Urinary bladder (tissue), 3 donors: ENCODE measurements at regions not wholly inside any gene's neighbourhood (a gene's known extent, or its start where the extent isn't known, plus 50 kb on each side); places are given as distances from the start of the nearest gene placed in this dataset.

Experiments
- DNase-seq: peaks from one replicate; pipeline ENCODE4 v3.0.0-alpha.2; 2015; ENCODE audit errors: extremely low spot score
- H3K27ac ChIP-seq: one replicate; pipeline ENCODE4 v1.5.1; 2013; ENCODE audit warnings: low read depth, mild to moderate bottlenecking, moderate library complexity
- H3K36me3 ChIP-seq: one replicate; pipeline ENCODE4 v1.6.1; 2013; ENCODE audit warnings: mild to moderate bottlenecking, moderate library complexity; ENCODE audit not compliant: insufficient read depth
- H3K4me1 ChIP-seq: one replicate; pipeline ENCODE4 v1.6.1; 2013; ENCODE audit warnings: mild to moderate bottlenecking, moderate library complexity; ENCODE audit not compliant: insufficient read depth
- H3K4me3 ChIP-seq: one replicate; pipeline ENCODE4 v1.5.1; 2013; ENCODE audit warnings: low read depth, low read length
- WGBS: extraction: QIAGEN DNeasy Blood & Tissue Kit; methylation state at CpG from one replicate; pipeline ENCODE4 v1.1.7; 2013; 5-methylcytosine and 5-hydroxymethylcytosine counted together
- donor health status: healthy with polysubstance abuse.
- donor health status: healthy.

GRCh38 chr14:82520765-82521164 is 987.1 kb upstream of the SEL1L start:
- Histone ChIP-seq H3K4me1 (no peaks in the 10 kb centered on the region), H3K36me3 (no peaks in the 10 kb centered on the region), H3K27ac (no peak overlapping the region), H3K4me3 (no peak overlapping the region)
- 83% methylated on average over 1 of the region's 1 CpG for WGBS
- no peak for DNase-seq

- no peaks in the 10 kb centered on the region for H3K36me3 ChIP-seq
These were observed 987.5 kb upstream of the SEL1L start for GRCh38 chr14:82521191-82521590.

GRCh38 chr14:82528016-82528415 is 994.4 kb upstream of the SEL1L start:
- no peak for DNase-seq
- no peak overlapping the region for H3K27ac ChIP-seq
- 49% methylated on average over 1 of the region's 1 CpG for WGBS
- no peaks in the 10 kb centered on the region for H3K36me3 ChIP-seq
- no peak overlapping the region for H3K4me3 ChIP-seq
- H3K4me1 ChIP-seq: no peaks in the 10 kb centered on the region

More at GRCh38 chr14:82521191-82521590, 987.5 kb upstream of the SEL1L start:
- Histone ChIP-seq H3K27ac (no peak overlapping the region), H3K4me3 (no peak overlapping the region), H3K4me1 (no peaks in the 10 kb centered on the region)
- DNase-seq: no peak

GRCh38 chr14:82533351-82533750 is 999.7 kb upstream of the SEL1L start:
- no peak overlapping the region for H3K4me3 ChIP-seq
- no peaks in the 10 kb centered on the region for H3K4me1 ChIP-seq
- no peak for DNase-seq
- no peak overlapping the region for H3K27ac ChIP-seq
- 63% methylated on average over 2 of the region's 2 CpGs for WGBS
- H3K36me3 ChIP-seq: no peaks in the 10 kb centered on the region

GRCh38 chr14:82536566-82536965 is 1002.9 kb upstream of the SEL1L start:
- no peak for DNase-seq
- Histone ChIP-seq H3K27ac (no peak overlapping the region), H3K4me3 (no peak overlapping the region), H3K4me1 (no peaks in the 10 kb centered on the region), H3K36me3 (no peaks in the 10 kb centered on the region)
- 60% methylated on average over 2 of the region's 2 CpGs for whole genome bisulfite sequencing

GRCh38 chr14:82537831-82538230 is 1004.2 kb upstream of the SEL1L start:
- 79% methylated on average over 3 of the region's 3 CpGs for WGBS
- no peak for DNase-seq
- Histone ChIP-seq H3K4me3 (no peak overlapping the region), H3K4me1 (no peaks in the 10 kb centered on the region), H3K27ac (no peak overlapping the region), H3K36me3 (no peaks in the 10 kb centered on the region)

GRCh38 chr14:82546401-82546800 is 1012.7 kb upstream of the SEL1L start:
- H3K4me3 ChIP-seq: no peak overlapping the region
- DNase-seq: no peak
- WGBS: 78% methylated on average over 2 of the region's 2 CpGs
- H3K4me1 ChIP-seq: no peaks in the 10 kb centered on the region
- H3K36me3 ChIP-seq: no peaks in the 10 kb centered on the region
- no peak overlapping the region for H3K27ac ChIP-seq

GRCh38 chr14:82549306-82549990 is 1015.8 kb upstream of the SEL1L start:
- H3K4me3 ChIP-seq: no peak overlapping the region
- WGBS: 88% methylated on average over 9 of the region's 9 CpGs

GRCh38 chr14:82562881-82563280 is 1029.2 kb upstream of the SEL1L start:
- Histone ChIP-seq H3K27ac (no peak overlapping the region), H3K4me3 (no peak overlapping the region), H3K4me1 (no peaks in the 10 kb centered on the region), H3K36me3 (no peaks in the 10 kb centered on the region)
- no peak for DNase-seq
- WGBS: 71% methylated on average over 2 of the region's 2 CpGs

More at GRCh38 chr14:82549306-82549990, 1015.8 kb upstream of the SEL1L start:
- Histone ChIP-seq H3K36me3 (no peaks in the 10 kb centered on the region), H3K27ac (no peak overlapping the region), H3K4me1 (no peaks in the 10 kb centered on the region)
- DNase-seq: no peak

- H3K4me1 ChIP-seq: no peaks in the 10 kb centered on the region
These were observed 1032.2 kb upstream of the SEL1L start for GRCh38 chr14:82565825-82566224.

GRCh38 chr14:82587226-82587625 is 1053.6 kb upstream of the SEL1L start:
- Histone ChIP-seq H3K27ac (no peak overlapping the region), H3K36me3 (no peaks in the 10 kb centered on the region), H3K4me3 (no peak overlapping the region), H3K4me1 (no peaks in the 10 kb centered on the region)
- no peak for DNase-seq
- WGBS: 71% methylated on average over 3 of the region's 3 CpGs

More at GRCh38 chr14:82565825-82566224, 1032.2 kb upstream of the SEL1L start:
- WGBS: 60% methylated on average over 1 of the region's 1 CpG
- H3K4me3 ChIP-seq: no peak overlapping the region
- no peak for DNase-seq
- no peaks in the 10 kb centered on the region for H3K36me3 ChIP-seq
- H3K27ac ChIP-seq: no peak overlapping the region

- no peak overlapping the region for H3K4me3 ChIP-seq
- no peaks in the 10 kb centered on the region for H3K4me1 ChIP-seq
- no peaks in the 10 kb centered on the region for H3K36me3 ChIP-seq
- H3K27ac ChIP-seq: no peak overlapping the region
- no peak for DNase-seq
These were observed 1061.8 kb upstream of the SEL1L start for GRCh38 chr14:82595466-82595865.

GRCh38 chr14:82602794-82603193 is 1069.1 kb upstream of the SEL1L start:
- H3K27ac ChIP-seq: no peak overlapping the region
- DNase-seq: no peak
- no peaks in the 10 kb centered on the region for H3K4me1 ChIP-seq
- 95% methylated on average over 1 of the region's 1 CpG for WGBS
- H3K4me3 ChIP-seq: no peak overlapping the region
- no peaks in the 10 kb centered on the region for H3K36me3 ChIP-seq

- Histone ChIP-seq H3K36me3 (no peaks in the 10 kb centered on the region), H3K4me3 (no peak overlapping the region), H3K27ac (no peak overlapping the region), H3K4me1 (no peaks in the 10 kb centered on the region)
- no peak for DNase-seq
These were observed 1071.2 kb upstream of the SEL1L start for GRCh38 chr14:82604819-82605218.
